GM18951 (cell line): ENCODE measurements at regions not wholly inside any gene's neighbourhood (a gene's known extent, or its start where the extent isn't known, plus 50 kb on each side); places are given as distances from the start of the nearest gene placed in this dataset.

Source experiments
- POLR2A ChIP-seq: IDR thresholded peaks from 4 replicates; pipeline ENCODE4 v1.6.1; 2011; ENCODE audit warnings: mild to moderate bottlenecking; ENCODE audit not compliant: insufficient read length, insufficient read depth; ENCODE audit errors: extremely low read depth
- in situ Hi-C: fragments of 300-500 bp; cut with MboI; formaldehyde crosslinking; loops from one replicate; pipeline ENCODE4 v1.12.0; 2022; ENCODE audit warnings: low sequenced_read_pairs, mixed read lengths, inconsistent platforms; ENCODE audit not compliant: unreplicated experiment

DNA sequence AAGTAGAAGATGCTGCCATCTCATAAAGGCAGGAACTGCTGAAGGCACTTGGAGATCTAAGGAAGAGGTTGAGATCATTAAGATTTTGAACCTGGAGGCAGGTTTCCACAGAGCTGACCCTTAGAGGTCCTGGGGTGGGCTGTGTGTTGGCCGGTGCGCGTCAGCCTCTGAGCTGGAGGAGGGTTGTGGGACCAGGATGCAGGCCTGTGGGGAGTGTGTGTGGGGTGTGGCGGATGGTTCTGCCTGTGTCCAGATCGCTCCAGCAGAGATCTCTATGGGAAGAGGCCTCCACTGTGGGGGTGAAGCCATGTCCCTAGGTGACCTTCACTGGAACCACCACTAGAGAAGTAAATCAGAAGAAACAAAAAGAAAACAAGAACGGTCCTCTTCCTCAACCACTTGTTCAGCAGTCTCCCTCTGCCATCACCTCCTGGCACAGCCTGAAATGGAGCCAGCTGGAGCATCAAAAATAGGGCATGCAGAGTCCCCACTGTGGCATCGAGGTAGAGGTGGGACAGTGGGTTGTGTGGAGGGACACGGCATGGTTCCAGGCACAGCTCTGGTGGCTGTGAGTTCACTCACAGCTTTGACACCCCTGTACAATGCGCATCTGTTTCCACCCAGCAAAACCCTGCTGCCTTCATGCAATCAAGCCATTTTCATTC, 453.8 kb downstream of the TCERG1L start:
- in situ Hi-C loops = no loop called here
- no peak for TF ChIP-seq POLR2A

DNA sequence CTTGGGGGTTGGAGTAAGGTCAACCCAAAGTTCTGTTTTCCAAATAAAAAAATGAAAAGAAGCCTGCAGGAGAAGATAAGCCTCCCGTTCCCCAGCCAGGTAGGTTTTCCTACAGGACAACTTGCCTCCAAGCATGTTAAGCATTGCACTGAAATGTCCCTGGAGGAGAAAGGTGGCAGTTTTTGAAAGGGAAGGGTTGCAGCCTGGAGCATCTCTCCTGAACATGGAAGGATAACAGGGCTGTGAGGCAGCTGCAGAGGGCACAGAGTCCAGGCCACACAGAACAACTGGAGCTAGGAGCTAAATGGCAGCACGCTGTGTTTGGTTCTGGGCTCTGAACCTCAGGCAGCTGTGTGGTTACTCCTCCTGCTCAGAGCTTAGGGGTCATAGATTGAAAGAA, 452.9 kb downstream of the TCERG1L start:
- no peak for TF ChIP-seq POLR2A
- in situ Hi-C loops = no loop called here

DNA sequence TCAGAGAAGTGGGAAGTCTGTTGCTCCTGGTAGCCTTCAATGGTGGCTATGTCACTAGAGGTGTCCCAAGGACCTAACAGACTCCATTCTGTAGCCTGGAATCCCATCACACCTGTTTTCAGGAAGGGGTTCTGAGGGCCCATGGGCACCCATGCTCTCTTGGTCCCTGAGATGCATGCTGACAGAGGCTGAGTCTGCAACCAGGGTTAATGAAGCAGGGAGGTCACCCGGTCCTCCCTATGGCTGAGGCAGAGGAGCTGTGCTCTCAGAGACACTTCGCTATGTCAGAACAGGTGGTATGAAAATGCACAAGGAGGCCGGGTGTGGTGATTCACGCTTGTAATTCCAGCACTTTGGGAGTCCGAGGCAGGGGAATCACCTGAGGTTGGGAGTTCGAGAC, 452.1 kb downstream of the TCERG1L start:
- TF ChIP-seq POLR2A = no peak
- in situ Hi-C loops = no loop called here

DNA sequence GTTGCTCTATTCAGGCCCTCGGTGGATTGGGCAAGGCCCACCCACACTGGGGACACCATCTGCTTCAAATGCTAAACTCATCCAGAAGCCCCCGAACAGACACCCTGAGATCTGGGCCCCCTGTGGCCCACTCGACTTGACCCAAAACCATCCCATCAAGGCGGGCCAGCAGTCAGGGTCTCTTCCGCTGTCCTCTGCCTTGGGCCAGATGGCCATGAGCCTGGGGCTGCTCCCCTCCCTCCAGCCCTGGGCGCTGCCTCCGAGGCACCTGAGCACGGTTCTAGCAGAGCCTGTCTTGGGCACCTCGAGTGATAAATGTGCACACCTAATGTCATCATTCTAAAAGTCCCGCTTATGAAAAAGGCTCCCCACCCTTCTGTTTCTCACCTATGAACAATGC, 449.4 kb downstream of the TCERG1L start:
- no peak for TF ChIP-seq POLR2A
- in situ Hi-C loops = no loop called here

DNA sequence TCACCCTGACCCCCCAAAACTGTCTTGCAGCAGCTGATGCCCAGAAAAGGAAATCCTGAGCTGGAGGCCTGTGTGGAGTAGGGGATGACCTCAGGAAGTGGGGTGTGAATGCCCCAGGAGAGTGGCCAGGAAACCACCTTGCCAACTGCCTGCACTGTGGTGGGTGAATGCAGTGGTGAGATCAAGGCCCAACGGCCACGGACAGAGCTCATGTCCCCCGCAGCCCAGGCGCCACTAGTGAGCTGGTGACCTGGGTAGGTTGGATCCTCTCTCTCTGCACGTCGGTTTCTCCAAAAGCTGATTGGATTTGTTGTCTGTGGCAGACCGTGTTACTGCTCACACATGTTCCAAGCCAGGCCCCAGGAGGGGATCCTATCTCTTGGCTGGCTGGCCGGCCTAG, 448.9 kb downstream of the TCERG1L start:
- no peak for TF ChIP-seq POLR2A
- in situ Hi-C loops = no loop called here

DNA sequence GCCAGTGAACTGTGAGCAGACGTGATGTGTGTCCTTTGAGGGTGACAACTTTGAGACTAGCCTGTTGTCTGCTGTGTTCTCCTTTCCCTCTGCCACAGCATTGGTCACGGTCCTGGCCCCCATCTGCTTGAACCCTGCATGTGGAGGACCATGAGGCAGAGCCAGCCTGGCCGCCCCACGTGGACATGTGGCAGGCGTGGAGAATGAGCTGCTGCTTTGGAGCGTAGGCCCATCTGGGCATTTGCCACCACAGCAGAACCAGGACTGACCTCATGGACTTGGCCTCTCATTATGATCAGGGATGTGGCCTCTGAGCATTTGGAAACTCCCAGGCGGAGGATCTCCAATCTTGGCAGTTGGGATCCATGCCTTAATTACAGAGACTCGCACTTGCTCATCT, 448.5 kb downstream of the TCERG1L start:
- no peak for TF ChIP-seq POLR2A
- in situ Hi-C loops = no loop called here

DNA sequence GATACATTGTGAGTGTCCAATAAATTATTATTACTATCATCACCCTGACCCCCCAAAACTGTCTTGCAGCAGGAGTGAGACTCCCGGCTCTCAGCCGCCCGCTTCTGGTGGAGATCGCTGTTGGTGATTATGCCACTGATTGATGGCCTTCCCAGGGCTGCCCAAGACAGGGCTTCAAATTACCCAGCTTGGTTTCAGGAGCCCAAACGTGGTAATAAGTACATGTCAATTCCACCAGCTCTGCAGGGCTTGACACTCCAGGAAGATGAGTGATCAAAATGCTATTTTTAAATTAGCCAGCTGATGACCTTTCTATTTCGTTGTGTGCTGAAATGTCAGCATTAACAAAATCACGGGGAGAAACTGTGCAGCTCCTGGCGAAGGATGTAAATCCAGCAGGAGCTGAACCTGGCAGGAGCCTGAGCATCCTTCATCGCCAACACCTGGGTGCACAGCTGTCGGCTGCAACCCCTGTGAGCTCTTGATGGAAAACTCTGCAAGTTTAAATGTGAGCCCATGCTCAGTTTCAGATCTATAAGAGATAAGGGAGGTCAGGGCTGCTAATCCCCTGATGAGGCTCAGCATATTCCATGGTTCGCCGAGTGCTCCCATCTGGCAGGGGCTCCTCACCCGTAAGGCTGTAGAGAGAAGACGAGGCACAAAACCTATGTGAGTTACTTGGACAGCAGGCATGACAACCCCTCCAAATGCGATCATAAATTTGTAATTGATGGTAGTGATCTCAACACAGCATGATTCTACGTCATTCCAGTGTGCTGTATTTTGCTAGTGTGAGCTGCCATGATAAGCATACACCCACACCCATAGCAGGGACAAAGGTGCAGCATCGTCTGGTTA, 446.3 kb downstream of the TCERG1L start:
- TF ChIP-seq POLR2A = no peak
- in situ Hi-C loops = no loop called here

DNA sequence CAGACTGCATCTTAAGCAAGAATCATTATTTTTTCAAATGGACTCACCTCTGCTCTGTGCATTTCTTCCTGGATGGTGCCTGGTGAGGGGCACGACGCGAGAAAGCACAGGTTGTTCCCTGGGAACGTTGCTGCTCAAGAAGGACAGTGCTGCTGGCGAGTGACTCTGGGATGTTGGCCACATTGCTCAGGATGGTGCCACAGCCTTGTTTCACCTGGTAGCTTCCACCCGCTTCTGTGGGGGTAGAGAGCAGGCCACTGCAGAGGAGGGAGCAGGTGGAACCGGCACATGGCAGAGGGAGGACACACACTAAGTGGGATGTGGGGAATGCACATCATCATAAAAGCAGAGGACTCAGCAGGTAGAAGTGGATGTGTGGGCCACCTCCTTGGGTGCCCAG, 444.7 kb downstream of the TCERG1L start:
- in situ Hi-C loops = no loop called here
- TF ChIP-seq POLR2A = no peak

DNA sequence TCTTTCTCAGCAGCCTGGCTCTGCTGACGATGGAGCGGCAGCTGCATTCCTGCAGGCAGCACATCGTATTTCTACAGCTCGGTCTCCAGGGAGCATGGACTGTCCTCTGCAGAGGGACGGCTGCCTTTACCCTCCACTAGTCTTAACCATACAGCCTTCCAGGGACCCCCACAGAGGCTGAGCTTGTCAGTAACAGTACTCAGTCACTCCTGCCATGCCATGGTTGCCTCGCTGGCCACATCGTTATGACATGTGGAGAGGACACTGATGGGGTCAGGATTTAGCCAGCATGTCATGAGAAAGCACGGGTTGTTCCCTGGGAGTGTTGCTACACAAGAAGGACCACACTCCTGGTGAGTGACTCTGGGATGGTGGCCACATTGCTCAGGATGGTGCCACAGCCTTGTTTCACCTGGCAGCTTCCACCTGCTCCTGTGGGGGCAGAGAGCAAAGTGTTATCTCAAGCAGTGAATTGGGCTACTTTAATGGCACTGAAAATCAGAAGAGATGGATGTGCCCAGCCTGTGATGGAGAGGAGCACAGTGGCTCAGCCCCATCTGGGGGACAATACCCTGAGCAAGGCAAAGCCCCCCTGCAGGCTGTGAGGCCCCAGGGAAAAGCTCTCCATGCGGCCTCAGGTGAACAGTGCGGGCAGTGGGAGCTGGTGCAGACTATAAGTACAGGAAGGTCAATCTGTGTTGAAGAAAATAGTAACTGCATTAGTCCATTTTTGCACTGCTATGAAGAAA, 443.9 kb downstream of the TCERG1L start:
- in situ Hi-C loops = no loop called here
- TF ChIP-seq POLR2A = no peak

DNA sequence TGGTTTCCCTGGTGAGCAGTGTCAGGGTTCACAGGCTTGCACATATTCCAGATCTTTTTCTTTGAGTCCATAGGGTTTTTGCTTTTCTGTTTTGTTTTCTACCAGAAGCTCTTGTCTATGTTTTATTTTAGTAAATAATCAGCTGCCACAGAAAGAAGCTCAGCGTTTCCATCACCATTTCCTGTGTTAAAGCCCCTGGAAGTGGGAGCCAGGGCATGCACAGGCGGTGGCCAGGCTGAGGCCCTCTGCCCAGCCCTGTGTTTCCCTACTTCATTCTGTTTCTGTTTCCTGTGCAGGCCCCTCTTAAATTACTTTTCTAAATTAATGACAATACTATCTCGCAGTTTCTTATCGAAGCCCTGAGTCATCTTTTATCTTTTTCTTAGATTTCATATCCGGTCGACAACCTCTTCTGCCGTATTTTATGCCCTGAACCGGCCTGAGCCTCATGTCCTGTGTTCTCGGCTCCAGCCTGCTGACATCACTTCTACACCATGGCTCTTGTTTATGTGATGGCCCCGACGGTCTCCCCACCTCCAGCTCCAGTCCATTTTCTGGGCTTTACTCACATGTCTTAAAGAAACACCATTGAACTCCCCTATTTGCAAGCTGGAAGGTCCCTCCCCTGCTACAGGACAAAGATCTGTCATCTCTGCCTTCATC, 442.2 kb downstream of the TCERG1L start:
- no peak for TF ChIP-seq POLR2A
- in situ Hi-C loops = no loop called here

DNA sequence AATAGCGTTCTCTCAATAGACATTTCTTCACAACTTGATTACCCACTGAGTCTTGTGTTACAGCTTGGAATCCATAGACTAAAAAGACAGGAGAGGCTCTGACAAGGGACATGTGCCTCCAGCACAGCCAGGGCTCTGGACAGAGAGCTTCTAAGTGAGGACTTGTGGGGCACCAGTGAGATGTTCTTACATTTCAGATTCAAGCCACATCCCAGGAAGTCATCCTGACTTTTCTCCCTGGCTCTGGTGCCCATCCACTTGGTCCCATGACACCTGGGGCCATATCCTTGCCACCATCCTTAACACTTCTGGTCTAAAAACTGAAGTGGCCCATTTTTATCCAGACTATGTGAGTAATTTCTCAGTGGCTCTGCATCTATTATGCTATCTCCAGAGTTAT, 440.1 kb downstream of the TCERG1L start:
- no peak for TF ChIP-seq POLR2A
- in situ Hi-C loops = no loop called here

DNA sequence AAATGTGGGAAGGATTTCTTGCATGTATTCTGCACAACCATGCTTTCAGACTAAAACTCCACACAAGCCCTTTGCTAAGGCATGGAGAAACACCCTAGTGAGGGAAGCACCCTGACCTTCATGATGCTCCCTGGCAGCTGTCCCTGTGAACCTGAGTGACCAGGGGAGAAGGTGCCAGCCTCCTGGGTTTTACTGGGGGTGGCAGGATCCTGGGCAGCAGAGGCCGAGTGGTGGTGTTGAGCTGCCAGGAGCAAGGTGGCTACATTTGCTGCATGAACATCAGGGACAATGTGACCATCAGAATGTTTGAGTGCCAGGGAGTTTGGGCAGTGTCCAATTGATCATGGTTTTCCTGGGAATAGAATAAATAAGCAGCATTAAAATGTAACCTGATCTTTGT, 437.9 kb downstream of the TCERG1L start:
- in situ Hi-C loops = no loop called here
- no peak for TF ChIP-seq POLR2A

DNA sequence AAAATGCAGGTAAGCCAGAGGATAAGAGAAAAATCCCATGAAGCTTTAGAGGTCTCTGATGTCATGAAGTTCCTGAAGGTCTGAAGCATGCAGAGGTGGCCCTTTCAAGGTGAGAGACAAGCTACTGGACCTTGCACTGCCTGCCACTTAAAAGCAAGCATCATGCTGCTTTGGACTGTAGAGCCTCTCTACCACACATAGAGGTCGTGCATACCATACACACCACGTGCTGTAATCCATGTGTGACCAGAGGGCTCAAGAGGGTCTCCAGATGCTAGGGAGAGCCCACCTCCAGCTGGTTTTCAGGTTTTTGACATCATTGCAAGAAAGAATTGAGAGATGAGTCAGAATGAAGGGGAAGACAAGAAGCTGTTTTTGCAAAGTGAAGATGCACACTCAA, 436.4 kb downstream of the TCERG1L start:
- in situ Hi-C loops = no loop called here
- no peak for TF ChIP-seq POLR2A
